Fibroblast of gingiva (primary cell): ENCODE measurements at regions not wholly inside any gene's neighbourhood (a gene's known extent, or its start where the extent isn't known, plus 50 kb on each side); places are given as distances from the start of the nearest gene placed in this dataset.
A peak's percentile ranks its signal among the peaks of the same experiment; 100 is the strongest.

Experiments used
- DNase-seq: peaks from one replicate; pipeline ENCODE4 v3.0.0-alpha.2; 2011; ENCODE audit warnings: low read depth

DNA sequence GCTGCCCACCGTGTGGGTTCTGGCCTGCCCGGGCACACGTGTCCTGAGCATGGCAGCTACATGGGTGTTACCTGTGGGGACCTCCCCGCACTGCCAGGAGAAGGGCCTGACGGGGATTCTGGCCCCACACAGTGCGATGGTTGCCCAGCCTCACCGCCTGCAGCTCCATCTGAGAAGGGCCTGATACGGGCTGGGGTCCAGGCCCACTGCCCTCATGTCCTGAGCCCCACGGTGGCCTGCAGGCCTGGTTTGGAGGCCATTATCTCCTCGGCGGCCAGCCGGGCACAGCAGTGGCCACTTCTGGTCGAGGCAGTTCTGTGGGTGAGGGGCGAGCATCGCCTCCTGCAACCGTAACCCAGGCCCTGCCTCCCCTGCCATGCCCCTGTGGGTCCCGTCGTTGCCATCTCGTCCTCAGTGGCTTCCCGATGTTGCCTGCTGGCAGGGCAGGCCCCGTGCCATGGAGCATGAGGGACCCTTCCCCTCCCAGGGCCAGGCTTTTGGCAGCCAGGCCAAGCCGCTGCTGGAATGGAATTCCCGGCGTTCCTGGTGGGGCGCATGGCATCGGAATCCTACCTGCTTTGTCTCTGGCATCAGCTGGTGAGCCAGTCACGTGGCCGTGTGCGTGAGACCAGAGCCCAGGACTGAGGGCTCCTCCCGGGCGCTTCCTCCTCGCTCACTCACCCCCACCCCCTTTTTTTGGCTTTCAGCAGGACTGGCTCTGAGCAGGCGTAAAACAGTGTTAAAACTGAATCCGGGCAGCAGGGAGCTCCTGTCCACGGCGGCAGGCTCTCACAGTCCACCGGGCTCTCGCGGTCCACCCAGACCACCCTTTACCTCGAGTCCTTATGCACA lies 71.9 kb upstream of the PPARA start:
- peak; percentile 79 for DNase-seq

DNA sequence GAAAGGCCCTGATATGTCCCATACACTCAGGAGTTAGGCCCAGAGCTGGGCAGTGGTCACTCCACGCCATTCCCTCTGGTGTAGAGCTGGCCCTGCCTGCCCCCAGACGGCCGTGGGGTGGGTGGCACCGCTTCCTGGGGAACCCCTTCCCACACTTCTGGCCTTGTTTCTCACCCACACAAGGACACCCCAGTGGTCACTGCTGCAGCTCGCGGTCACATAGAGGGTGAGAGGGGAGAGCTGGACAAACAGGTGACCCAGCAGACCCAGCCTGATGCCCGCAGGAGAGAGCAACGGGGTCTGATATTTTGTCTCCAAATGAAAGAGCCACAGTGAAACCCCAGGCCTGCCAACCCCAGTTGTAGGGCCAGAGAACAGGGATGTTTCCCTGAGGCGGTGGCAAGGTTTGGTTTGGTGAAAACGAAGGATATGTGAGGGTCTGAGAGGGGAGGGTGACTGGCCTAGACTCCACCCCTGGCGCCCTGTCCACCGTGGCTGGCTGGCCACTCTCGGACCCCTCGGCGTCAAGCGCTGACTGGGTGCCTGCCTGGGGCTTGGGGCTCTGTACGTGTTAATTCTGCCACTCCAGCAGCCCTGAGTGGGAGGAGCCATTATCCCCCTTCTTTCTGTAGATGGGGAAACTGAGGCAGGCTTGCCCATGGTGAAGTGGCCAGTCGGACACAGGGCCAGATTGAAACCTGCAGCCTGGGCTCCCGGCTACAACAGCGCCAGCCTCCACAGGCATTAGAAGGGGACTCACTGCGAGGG lies 71.0 kb upstream of the PPARA start:
- no peak for DNase-seq

DNA sequence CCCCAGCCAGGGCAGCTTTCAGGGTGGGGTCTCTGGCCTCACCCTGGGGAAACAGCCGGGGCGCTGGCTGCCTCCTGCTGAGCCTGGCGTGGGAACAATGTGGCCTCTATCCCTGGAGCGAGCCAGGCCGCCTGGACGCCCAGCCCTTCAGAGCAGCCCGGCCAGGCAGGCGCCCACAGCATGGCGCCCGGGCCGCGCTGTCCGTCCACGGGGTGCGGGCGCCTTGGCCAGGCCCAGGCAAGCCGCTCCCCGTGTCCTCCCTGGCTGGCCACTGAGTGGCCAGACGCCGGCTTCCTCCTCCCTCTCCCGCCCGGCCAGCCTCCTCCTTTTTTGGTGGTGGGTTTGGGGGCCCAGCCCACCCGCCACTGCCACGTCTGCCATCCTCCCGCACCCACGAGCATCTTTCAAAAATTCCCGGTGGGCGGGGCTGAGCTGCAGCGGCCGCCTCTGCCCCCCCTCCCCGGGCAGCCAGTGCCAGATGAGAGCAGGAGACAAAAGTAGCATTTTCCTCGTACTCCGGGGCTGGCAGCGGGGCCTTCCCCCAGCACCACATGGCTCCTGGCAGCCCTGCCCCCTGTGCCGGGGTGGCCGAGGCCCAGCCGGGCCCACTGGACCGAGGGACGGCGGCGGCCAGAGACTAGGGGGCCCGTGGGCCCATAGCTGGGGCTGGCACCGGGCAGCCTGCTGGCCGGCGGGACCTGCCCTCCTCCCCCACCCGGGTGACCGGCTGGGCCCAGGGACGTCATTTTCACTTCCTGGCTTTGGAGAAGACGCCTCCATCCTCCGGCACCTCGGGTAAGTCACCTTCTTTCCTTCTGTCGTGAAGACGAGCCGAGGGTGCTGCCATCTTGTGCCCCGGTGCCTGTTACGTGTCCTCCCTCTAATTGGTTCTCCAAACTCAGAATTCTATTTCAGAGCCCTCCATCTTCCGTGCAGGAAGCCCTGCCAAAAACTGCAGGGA lies 70.2 kb upstream of the PPARA start:
- peak; percentile 94 for DNase-seq

DNA sequence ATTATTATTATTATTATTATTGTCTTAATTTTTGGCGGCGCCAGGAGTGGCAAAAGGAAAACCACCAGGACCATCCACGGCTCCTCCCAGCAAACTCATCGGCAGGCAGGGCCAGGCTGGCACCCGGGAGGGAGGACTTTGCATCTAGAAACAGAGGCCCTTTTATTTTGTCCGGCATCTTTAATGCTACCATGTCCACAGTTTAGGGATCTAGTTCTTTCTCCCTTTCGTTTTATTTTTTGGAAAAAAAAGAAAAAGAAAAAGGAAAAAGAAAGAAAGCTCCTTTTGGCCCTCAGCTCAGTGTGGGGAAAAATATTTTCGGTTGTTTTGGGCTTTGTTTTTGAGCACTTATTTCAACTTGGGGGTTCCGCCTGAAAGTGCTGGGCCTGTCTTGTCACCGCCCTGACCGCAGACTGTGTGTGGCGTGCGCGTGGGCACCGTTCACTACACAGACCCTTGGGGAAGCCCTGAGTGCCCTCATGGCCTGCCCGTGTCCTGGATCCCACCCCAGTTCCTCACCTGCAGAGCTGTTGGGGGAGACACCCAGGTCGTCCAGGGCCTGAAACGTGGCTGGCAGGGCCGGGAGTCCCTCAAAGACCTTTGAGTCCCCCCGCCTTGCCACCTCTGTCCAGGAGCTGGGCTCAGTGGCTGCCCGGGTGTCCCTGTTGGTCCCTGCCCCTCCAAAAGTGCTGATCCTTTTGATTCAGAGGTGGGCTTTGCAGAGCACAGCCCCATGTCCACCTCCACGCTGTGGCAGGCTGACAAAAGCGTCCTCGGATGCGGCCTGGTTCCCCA lies 69.1 kb upstream of the PPARA start:
- DNase-seq = no peak

DNA sequence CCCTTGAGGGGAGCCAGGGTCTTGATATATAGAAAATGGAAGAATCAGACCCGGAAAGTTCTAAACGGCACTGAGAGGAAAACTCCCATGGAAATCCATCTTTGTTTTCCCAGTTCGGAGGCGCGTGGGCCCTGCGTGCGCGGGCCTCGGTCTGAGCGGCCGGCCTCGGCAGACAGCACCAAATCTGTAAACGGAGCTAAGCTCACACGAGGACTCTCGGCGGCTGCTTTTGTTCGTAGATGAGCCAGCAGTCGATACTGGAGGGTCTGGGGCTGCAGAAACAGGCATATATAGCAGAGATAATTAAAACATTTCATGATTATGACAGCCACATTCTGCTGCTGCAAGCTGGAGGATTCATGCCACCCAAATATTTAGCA lies 68.5 kb upstream of the PPARA start:
- no peak for DNase-seq

DNA sequence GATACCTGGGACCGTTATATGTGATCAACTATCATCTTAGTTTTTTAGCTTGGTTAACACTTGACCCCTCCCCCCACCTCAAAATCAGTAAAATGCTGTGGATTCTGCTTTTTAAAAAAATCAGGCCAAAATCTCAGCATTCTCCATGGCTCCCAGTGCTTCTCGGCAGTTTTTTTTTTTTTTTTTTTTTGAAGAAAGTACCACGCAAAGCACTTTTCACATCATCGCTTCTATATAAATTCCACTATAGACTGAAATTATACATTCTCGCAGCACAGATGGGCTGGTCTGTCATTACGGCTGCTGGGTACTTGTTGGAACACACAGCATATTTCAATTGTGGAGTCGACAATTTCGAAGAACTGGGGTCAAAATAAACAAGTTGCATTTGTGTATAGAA lies 67.7 kb upstream of the PPARA start:
- no peak for DNase-seq

DNA sequence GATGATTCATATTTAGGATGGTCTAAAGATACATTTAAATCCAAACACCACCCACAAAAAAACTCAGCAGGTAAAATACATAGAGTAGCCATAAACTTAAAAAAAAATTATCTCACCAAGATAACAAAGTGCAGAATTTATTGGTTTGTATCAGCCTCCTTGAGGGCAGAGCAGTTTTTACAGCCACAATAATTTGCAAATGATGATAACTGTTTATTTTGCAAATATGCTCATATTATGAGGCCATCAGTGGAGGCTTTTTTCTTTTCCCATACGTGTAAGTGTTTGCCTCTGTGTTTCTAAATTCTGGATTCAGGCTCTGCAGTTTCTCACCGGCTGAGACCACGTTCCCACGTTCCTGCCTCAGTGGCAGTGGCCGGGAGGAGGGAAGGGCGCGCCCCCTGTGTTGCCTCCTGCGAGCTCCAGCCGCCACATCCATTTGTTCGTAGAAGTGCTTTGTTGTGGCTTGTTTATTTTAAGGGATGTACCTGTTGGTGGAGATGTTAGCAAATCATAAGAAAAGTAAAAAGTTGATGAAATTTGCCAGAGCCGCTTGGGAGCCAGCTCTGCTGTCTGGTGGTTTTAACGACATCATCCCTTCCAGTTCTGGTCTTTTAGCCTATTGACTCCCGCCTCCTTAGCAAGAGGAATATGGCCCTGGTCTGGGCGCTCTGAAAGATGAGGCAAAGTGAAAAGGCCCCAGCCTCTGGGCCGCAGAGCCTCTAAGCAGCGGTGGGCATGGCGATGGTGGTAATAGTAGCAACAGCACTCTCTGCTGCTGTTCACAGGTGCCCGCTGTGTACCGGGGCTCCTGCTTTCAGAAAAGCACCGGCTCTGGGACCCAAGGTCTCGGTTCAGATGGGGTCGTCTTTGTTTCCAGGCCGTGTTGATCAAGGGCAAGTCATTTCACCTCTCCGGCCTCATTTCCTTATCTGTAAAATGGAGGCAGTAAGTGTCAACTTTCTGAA lies 66.7 kb upstream of the PPARA start:
- no peak for DNase-seq

DNA sequence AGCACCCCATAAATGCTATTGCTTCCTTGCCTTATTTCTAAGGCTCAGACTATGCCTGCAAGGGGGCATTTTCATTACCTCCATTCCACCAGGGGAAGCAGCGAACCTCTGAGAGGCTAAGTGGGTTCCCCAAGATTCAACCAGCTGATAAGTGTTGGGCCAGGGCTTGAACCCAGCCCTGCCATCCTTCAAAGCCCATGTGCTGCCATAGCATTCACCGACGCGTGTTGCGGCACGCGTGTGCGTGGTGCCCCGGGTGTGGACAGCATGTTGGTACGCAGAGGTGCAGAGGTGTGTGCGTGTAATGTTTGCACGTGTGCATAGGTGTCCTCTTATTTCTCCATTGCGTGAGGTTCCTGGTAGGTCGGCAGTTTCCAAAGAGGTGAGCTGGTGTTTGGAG lies 66.0 kb upstream of the PPARA start:
- DNase-seq = no peak

DNA sequence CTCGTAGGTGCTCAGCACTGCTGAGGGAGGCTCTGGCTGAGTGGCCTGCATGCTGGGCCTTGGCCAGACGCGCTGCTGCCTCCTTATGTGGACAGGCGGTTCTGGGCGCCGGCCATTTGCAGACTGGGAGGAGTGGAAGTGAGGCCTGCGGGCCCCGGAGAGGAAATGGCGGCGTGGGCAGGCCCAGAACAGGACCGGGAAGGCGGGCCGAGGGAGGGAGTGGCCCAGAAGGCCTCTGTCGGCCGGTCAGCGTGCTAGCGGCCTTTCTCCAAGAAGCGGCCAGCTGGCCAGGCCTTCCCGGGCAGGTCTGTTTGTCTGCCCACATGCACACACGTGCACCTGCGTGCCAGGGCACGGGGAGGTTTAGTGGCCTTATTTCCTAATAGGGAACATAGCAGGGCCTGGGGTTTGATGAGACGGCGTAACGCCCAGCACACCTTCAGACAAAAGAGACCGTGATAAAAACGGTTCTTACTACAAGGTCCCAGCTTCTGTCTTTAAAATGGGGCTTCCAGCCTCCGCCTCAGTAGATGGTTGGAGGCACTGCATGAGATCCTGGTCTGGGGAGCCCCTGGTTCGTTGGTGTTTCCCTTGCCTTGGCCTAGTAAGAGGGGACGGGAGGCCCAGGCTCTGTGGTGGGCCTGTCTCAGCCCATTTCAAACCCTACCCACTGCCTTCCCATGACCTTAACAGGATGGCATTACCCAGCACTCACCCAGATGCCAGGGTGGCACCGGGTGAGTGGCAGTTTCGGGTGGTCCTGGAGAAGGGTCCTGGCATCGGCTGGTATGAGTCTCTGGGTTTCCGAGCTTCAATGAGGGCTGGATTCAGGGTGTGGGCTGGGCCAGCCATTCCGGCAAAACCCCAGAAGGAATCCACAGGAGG lies 65.1 kb upstream of the PPARA start:
- DNase-seq = peak; percentile 96

DNA sequence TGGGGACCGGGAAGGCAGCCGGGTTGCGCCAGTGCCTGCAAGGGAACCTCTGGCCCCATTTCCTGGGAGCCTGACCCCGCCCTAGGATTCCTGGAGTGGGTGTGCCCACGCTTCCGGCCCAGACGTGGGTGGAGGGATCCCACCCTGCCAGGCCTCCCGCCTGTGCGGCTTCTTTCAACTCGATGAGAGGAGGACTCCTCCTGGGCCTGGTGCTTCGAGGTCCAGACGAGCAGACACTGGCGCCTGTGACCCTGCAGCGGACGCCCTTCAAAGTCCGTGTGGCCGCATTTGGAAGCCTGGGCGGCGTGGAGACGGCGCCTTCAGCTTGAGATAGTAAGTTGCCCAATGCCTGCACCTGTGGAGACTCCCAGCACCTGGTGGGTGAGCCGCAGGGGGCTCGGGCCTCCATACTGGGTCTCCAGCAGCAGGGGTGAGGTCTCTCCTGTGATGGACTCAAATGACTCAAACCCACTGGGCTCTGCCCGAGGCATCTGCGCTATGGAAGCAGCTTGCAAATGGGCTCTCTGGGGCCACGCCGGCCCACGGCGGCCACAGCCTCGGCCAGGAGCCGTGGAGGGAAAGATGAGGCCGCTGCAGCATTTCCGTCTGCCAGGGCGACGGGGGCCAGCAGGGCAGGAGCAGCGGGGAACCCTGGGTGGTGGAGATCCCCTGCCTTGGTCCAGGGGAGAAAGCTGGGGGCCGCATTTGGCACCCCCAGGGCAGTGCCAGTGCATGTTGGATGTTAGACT lies 64.3 kb upstream of the PPARA start:
- peak; percentile 97 for DNase-seq

DNA sequence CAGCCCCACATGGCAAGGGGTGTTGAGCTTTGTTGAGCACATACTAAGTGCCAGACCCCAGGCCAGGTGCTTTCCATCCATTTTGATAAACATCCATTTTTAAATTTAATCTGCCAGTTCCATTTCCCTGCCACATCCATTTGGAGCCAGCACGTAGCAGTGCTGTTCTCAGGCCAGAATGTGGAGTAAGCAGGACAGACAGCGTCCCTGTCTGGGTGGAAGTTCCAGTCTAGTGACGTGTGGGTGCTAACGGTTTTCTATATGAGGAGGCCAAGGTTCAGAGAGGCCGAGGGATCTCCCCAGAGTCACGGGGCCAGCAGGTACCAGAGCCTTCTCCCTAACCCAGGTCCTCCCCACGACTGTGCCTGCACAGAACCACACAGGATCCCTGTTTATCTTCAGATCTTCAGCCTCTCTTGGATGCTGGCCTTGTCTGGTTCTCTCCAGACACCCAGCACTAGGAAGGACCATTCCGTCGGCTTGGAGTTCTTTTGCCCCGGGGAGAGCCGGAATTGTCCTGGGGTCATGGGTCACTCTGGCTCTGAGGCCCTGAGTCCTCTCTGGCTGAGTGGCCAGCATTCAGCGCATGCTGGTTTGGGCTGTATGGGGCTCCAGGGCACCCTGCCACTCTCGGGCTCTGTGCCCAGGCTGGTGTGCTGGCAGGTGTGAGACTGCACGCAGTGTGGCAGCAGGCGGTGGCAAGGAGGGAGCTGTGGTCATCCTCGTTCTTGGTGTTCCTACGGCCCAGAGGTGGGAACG lies 63.6 kb upstream of the PPARA start:
- DNase-seq = peak; percentile 71

DNA sequence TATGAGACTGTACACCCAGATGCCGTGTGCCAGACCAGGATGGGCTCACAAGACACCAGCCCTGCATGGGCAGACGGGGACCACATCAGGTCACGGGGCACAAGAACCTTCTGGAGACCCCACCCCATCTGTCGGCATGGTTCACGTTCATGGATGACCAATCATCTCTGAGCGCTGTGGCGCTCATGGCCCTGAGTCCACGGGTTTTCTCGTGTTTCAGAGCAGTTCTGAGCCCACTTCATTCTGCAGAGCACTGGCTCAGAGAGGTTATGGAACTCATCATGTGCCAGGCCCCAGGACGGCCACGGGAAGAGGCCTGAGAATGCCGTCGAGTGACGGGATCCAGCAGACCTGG lies 63.0 kb upstream of the PPARA start:
- no peak for DNase-seq

DNA sequence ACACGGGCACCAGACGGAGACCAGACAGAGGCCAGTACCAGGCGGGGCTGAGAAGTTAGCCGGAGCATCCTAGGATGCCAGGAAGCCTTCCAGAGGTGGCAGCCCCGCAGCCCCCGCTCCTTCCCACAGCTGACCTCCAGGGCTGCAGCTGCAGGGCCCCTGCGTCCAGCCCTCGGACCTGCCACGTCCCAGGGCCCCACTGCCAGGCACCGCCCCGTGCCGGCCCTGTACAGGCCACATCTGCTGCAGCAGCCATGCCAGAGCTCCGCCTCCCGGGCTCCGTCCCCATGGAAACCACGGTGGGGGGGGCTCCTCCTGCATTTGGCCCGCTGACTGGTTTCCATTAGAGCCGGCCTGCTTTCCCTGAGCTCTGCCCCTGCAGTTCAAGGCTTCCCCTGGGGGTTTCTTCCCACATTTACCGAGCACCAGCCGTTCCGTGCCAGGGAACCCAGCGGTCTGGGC lies 62.5 kb upstream of the PPARA start:
- DNase-seq = peak; percentile 99

DNA sequence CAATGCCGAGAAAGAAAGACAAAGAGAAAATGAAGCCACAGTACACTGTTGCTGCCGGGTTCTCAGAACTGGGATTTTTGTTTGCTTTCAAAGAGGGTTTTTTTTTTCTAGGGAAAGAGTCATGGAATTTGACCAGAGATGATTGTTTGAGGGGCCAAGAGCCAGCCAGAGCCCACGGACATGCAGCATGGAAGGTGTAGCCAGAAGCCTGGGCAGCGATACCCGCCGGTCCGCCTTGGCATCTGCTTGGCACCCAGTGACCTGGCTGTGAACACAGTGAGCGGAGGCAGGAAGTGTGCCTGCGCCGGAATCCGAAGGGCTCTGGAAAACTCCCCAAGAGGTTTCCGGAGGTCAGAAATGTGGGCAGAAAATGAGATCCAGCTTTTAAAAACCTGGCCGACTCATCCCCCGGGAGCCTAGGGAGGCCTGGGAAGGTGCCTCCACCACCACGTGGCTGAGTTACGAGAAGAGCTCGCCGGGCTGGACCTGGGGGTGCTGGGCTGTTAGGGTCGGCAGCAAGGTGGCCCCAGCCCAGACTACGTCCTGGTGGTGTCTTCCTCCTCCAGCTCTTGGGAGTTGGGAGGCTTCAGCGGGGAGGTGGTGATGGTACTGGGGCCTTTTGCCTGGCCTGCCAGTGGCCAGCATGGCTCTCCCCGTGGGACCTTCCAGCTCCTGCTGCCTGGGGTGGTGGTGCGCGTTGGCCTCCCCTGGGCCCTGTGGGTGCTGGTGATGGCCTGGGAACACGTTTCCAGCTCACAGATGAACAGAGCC lies 61.6 kb upstream of the PPARA start:
- peak; percentile 88 for DNase-seq

DNA sequence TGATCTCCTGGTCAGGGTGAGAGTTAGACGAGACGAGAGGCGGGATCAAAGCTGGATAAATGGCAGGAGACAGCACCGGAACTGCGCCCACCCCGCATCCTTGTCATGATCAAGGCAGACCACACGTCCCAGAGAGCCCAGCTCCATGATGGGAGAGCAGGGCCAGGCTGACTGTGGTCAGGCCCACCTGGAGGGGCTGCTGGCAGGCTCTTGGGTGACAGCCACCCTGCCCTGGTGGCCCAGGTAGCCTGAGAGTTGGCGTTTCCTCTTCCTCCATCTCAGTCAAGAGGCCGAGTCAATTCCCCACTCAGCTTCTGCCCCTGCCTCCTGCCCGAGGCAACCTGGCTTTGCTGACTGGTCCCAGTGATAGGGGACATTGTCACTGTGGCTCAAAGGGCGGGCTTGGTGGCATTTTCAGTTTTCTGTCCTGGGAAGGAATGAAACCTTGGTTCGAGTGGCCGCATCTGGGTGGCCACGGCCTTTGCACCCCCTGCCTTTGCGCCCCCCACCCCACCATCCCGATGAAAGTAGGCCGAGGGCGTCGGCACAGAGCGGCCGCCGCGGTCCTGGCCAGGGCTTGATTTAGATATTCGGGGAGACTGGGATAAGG lies 60.8 kb upstream of the PPARA start:
- DNase-seq = no peak

DNA sequence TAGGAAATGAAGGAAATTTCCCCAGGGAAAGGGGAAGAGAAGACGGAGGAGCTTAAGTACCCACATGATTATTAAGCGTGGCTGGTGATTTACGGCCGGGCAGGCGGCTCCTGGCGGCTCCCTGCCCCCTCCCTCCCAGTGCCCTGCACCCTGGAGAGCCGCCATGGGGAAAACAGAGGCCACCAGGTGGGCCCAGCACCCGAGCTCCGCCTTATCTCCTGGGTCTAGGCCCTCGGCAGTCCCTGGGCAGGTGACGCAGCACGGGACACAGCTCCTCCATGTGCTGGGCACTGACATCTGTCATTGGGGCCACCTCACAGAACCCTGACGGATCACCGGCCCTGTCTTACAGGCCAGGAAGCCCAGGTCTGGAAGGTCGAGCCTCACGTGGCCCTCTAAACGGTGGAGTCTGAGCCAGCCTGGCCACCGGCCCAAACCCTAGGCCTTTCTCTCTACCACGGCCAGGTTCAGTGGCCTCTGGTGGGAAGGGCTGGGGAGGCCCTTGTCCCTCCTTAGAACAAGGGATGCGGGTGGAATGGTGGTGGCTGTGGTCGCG lies 60.2 kb upstream of the PPARA start:
- no peak for DNase-seq
